ENCODE measurements at regions not wholly inside any gene's neighbourhood (a gene's known extent, or its start where the extent isn't known, plus 50 kb on each side); places are given as distances from the start of the nearest gene placed in this dataset.

DNA sequence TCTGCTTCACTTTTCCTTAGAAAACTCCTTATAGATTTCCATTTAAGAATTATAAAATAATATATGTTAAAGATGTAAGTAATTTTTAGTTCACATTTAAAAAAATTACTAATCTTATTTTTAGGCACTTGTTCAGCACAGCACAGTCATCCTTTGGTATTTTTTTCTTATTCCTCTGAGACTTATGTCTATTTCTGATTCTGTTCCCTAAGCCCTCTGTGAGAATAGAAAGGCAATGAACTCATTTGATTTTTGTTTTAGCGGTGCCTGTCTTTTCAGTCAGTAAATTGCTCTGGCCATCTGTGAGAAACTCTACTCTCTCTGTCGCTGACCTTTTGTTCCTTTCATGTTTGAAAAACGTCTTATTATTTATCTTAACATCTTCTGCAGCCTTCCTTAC, 168.1 kb downstream of the PCDH17 start:
- TF ChIP-seq, protein P1, sequence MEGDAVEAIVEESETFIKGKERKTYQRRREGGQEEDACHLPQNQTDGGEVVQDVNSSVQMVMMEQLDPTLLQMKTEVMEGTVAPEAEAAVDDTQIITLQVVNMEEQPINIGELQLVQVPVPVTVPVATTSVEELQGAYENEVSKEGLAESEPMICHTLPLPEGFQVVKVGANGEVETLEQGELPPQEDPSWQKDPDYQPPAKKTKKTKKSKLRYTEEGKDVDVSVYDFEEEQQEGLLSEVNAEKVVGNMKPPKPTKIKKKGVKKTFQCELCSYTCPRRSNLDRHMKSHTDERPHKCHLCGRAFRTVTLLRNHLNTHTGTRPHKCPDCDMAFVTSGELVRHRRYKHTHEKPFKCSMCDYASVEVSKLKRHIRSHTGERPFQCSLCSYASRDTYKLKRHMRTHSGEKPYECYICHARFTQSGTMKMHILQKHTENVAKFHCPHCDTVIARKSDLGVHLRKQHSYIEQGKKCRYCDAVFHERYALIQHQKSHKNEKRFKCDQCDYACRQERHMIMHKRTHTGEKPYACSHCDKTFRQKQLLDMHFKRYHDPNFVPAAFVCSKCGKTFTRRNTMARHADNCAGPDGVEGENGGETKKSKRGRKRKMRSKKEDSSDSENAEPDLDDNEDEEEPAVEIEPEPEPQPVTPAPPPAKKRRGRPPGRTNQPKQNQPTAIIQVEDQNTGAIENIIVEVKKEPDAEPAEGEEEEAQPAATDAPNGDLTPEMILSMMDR (conservative IDR thresholded peaks at IDR 0.05 in 1 of 2, IDR thresholded peaks at IDR 0.05 in 1 of 2; ENCODE audit: extremely low read depth in 1 of 2, insufficient read depth in 1 of 2, low read depth in 1 of 2, low read length in 2 of 2): no peak
- no peak for TF ChIP-seq EZH2 (IDR thresholded peaks at IDR 0.05; ENCODE audit: borderline replicate concordance, low read length)

All from mammary epithelial cell (primary cell).